HG02678 (cell line): ENCODE measurements at regions not wholly inside any gene's neighbourhood (a gene's known extent, or its start where the extent isn't known, plus 50 kb on each side); places are given as distances from the start of the nearest gene placed in this dataset.
"Not testable (repeated sequence)": the region's sequence is repeated elsewhere in the genome, so short reads cannot be mapped to it uniquely, and the experiment has no call there.

Experiments
- ATAC-seq: cut with Tn5 transposase; IDR thresholded peaks from one replicate; pipeline ENCODE4 v1.9.1; 2021; ENCODE audit warnings: mild to moderate bottlenecking, moderate library complexity; ENCODE audit not compliant: unreplicated experiment

DNA sequence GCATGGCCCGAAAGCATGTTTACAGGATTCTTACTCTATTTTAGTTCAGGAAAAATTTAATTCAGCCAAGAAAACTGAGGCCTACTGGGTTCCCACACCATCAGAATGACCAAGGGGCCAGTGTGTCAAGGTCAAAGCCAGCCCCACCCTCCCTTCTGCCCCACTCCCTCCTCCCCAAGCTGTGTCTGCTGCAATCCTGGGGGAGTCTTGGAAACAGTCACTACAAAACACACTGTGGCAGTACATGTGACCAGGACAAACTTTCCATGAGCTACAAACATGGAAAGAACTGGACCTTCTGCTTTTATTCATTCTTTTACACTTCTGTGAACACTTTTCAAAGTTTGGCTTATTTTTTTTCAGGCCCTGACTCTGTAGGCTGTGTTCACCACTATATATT, 1228.8 kb upstream of the TMEM132C start:
- ATAC-seq: no peak

DNA sequence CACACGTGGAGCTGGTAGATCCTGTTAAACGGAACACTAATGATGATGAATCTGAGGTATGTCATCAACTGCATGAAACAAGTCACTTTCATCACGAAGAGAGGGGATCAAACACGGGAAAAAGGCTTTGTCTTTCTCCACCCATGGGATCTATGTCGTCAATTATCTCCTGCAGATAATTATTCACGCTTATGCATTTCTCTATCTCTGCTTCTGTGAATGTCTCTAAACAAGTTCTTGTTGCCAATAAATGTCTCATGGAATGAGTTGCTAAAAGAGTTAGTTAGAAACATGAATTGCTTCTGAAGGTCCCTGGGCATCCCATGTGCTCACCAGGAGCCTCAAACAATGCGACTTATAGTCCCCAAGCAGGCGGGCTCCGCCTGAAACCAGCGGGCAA, 1228.2 kb upstream of the TMEM132C start:
- ATAC-seq: no peak

DNA sequence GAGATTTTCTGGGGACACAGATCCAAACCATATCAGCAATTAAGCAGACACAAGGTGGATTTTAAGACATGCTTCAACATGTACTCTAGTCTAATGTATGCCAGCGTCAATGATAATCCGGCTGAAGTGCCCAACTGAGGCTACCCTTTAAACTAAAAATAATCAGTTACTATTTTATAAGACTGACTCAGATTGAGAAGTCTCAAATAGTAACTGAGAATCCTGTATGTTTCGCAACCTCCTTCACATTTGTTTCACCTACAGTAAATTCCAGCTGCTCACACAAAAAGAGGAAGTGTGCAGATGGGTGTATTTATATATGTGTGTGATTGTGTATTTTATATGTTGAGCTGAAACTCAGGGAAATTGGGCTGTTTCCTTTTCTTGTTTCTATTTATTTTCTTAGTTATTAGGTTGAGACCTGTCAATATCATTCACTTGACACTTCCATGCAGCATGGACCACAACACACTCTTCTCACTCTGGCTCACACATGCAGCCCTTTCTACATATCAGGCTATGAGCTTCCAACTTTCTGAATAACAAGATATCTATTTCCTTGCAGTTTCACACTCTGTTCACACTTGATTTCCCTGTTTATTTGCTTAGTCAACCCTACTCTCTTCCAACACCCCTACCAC, 1224.9 kb upstream of the TMEM132C start:
- peak; percentile 96 for ATAC-seq

DNA sequence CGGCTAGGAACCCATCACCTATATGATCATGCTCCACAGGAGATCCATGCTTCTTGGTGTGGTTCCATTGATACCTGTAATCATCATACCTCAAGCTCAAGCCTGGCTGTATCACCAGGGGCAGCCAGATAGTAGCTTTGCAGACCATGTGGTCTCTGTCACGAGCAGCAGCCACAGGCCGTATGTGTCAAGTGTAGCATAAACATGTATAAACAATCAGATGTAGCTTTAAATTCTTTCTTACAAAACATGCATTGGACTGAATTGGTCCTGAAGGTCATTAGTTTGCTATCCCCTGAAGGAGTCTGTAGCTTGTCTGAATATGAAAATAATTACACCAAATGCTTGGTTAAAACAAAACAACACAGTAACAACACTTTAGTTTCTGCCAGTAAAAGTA, 1223.2 kb upstream of the TMEM132C start:
- ATAC-seq: no peak

DNA sequence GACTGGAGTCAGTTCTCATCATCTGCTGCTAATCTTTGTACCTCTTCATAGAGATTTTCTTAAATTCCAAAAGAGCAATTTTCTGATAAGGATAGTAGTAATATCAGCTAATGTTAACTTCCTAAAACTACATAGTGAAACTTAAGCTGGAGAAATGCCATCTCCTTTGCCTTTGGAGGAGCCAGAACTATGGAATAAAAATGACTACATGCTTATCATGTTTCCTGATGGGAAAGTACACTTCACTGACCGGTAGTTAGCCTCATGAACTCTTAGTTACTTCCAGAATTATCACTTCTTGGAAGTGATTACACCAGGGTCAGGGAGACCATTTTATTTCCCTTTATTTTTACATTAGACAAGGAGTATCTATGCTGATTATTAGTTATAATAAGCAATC, 1222.1 kb upstream of the TMEM132C start:
- no peak for ATAC-seq

DNA sequence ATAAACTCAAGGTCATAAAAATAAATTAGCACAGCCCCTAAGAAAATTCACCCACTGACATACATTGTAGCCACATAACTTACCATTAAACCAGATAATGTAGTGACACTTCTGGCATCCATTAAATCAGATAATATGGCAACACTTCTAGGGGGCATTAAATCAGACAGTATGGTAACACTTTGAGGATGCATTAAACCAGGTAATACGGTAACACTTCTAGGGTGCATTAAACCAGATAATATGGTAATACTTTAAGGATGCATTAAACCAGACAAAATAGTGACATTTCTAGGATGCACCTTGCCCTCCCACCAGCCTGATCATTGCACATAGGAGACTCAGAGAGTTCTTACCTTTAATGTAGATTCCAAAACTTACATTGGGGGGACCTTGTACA, 1220.5 kb upstream of the TMEM132C start:
- no peak for ATAC-seq

DNA sequence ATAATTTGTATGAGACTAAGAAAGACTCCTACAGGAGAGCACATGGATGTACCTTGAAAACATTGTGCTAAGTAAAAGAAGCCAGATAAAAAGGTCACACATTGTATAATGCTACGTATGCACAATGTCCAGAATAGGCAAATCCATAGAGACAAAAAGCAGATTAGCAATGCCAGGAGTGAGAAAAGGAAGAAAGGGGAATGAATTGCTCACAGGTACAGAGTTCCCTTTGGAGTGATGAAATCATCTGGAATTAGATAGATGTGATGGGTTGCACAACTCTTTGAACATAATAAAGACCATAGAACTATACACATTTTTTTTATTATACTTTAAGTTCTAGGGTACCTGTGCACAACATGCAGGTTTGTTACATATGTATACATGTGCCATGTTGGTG, 1218.9 kb upstream of the TMEM132C start:
- ATAC-seq: no peak

DNA sequence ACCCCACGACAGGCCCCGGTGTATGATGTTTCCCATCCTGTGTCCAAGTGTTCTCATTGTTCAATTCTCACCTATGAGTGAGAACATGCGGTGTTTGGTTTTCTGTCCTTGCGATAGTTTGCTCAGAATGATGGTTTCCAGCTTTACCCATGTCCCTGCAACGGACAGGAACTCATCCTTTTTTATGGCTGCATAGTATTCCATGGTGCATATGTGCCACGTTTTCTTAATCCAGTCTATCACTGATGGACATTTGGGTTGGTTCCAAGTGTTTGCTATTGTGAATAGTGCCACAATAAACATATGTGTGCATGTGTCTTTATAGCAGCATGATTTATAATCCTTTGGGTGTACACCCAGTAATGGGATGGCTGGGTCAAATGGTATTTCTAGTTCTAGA, 1218.4 kb upstream of the TMEM132C start:
- not testable (repeated sequence) for ATAC-seq

DNA sequence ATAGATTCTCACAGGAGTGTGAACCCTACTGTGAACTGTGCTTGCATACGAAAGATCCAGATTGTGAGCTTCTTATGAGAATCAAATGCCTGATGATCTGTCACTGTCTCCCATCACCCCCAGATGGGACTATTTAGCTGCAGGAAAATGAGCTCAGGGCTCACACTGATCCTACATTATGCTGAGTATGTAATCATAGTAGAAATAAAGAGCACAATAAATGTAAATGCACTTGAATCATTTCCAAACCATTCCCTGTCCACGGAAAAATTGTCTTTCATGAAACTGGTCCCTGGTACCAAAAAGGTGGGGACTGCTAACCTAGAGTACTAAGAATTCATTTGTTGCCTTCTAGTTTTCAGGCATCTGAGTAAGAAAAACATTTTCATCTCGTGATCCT, 1215.8 kb upstream of the TMEM132C start:
- no peak for ATAC-seq

DNA sequence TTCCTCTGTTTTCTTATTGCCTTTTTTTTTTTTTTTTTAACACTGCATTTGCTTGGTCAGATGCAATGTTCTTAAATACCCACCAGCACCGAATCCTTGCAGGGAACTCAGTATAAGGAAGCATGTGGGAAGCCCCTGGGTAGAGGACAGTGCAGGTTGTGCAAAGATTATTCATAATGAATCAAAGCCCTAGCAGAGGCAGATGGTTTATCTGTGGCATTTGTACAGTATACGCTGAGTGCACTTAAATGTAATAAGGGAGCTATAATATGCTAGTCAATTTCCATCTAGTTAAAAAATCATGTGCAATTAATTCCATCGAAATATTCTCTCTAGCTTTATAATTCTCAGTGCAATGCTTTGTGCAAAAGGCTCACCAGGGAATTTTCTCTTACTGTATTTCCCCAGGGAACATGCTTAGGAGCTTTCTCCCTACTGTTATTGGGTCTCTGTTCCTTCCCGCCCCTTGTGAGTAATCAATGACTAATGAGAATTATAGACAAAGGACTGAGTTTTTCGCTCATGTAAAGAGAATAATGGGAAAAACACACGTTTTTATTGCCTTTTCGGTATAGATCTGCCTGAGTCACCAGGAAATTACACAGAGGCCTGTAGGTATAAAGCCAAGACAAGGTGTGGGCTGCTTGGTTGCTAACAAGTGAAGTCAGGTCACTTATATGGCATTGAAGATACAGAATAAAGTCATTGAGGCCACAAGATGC, 1214.3 kb upstream of the TMEM132C start:
- ATAC-seq: no peak

DNA sequence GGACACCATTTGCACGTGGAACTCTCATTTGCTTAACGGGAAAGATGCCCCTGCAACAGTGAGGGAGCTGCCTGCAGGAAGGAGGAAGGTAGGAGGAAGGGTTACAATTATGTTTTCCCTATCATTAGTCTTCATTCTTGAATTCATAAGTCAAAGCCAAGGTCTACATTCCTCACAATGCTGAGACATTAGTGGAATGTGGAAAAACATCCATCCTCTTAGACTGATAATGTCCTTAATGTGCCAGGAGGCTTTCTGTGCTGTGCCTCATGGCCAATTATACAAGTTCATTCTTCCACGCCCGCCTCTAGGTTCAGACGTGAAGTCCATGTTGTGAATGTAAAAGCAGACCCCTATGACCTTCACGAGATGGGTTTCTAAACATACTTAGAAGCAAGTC, 1212.4 kb upstream of the TMEM132C start:
- no peak for ATAC-seq

DNA sequence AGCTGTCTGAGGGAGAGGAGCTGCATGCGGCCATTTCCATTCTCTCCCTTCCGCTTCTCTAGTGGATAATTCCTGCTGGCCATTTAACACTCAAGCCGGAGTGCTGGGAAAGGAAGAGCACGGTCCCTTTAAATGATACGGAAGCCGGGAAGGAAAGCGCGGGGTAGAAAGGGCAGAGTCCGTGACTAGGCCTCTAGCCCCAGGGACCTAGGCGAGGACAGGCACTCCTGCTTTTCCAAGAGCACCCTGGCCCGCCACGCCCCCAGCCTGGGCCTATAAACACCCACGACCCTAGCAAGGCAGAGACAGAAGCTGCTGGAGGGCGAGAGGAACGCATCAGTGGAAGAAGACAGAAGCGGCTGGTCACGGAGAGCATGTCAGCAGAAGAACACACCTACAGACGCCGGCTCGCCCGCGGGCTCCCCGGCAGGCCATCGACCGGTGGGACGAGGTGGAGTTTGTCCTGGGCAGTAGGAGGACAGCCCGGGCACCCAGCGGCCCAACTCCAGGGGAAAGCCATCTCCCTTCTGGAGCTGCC, 1206.6 kb upstream of the TMEM132C start:
- ATAC-seq: no peak

DNA sequence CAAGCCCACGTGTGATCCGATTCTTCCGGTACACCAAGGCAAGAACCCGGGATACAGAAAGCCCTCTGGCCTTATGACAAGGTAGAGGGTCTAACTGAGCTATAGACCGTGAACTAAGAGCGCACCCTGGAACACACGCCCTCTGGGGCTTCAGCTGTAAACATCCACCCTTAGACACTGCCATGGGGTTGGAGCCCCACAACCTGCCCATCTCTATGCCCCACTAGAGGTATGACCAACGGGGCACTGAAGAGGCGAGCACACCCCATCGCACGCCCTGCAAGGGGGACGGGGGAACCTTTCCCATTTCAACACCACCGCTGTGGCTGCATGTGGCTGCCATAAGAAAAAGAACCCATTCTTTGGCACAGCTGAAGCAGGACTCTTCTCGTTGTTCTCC, 1206.0 kb upstream of the TMEM132C start:
- no peak for ATAC-seq

DNA sequence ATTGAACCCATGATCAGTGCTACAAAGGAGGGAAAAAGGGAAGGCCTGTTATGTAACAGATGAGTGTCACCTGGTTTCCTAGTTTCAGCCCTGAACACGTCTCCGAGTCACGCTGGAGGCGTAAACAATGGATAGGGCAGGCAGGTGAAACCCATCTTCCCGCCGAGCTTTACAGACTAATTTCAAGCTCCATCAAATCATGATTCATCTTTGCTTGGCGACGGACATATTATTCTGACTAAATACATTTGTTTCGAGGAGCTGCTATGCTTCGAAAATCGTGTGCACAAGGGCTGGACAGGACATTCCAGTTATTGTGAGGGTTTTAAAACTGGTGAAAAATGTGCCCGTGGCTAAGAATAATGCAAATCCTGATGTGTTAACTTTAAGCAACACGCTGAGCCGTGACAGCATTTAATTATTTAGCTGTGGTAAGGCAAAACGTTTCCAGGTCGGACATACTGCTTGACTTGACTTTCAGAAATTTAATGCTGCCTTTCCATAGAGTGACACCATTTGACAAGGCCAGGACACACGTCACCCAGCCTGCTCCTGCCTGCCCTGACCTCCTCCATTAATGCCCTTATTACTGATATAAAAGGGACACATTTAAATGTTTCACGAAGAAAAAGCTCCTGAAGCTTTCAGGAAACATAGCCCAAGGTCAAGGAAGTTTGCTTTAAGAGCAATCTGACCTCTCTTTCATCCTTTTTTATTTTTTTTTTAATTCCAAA, 1203.5 kb upstream of the TMEM132C start:
- no peak for ATAC-seq

DNA sequence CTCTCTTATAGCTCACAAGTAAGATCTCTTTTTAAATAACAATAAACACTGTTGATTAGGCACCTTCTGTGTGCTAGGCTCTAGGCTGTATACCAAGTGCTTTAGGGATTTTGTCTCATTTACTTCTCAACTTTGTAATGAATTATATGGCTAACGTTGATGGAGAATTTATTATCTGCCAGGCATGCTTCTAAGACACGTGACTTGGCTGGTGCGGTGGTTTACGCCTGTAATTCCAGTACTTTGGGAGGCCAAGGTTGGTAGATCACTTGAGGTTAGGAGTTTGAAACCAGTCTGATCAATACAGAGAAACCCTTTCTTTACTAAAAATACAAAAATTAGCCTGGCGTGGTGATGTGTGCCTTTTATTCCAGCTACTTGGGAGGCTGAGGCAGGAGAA, 1202.8 kb upstream of the TMEM132C start:
- ATAC-seq: no peak

DNA sequence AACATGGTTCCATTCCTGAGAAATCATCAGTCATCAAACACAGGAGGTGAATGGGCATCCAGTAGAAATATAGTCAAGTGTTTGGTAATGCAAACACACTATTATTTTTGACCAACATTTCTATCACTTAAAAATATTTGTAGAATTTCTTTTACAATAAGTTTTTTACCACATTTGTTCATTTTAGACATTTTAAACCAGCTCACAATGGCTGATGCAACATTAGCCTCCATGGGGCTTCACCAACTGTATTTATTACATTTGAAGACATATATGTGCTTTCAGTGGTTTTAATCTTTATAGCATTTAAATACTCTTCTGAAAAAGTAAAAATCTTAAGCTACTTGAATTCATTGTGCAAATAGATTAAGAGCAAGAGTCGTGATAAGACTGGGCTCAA, 1201.4 kb upstream of the TMEM132C start:
- ATAC-seq: no peak

DNA sequence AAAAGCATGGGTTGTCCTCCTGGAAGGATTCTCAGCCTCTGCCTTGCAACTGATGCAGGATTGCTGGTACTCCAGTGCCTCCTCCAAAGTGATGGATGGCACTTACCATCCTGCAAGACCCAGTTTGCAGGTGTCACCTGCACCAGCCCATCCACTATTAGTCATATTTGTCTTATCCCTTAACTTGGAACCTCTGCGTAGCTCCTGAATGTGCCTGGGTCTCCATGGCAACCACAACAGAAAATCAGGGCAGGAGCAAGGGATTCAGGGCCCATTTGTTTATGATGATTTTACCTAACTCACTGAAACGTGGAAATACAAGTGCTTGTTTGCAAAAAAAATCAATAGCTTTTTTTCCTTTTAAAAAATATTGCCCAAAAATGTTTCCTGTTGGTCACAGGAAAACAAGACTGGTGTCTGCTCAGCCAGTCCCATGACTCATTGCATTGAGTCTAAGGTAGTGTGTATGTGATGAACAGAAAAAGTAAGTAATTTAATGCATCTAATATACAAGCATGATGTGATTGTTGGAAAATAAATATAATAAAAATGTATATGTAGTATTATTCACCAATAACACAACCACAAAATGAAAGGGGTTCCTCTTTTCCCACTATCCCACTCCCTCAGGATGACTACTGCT, 1196.3 kb upstream of the TMEM132C start:
- no peak for ATAC-seq

DNA sequence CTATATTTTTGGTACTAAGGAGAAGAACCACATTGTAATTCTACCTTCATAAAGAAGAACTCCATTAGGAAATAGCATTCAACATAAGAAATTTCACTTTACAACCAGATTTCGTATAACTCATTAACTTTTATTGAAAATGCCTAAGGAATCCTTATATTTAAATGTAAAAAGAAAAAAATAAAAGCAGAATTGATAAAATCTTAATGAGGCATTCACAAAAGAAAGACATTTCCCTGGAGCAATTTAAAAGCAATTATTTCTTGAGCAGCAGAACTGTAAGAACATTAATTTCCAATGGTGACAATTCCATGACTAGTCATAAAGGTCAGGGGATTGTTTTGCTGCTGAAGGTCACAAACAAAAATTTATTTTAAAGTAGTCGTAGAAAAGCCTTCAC, 1192.8 kb upstream of the TMEM132C start:
- no peak for ATAC-seq

DNA sequence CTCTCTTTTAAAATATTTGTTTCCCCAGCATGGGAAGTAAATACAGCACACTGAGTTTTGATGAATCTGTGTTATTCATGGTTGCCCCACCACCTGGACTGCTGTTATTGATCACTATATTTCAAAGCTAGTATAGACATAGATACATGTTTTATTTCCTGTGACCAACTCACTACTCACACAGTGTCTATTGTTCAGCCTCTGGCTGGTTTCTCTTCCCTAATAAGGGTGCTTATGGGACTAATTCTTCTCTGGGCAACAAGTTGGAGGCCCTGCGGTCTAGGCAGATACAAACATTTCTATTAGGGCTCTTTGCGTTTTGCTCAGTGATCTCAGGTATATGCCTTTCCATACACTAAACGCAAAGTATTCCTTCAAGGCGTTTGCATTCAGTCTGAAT, 1191.0 kb upstream of the TMEM132C start:
- no peak for ATAC-seq

DNA sequence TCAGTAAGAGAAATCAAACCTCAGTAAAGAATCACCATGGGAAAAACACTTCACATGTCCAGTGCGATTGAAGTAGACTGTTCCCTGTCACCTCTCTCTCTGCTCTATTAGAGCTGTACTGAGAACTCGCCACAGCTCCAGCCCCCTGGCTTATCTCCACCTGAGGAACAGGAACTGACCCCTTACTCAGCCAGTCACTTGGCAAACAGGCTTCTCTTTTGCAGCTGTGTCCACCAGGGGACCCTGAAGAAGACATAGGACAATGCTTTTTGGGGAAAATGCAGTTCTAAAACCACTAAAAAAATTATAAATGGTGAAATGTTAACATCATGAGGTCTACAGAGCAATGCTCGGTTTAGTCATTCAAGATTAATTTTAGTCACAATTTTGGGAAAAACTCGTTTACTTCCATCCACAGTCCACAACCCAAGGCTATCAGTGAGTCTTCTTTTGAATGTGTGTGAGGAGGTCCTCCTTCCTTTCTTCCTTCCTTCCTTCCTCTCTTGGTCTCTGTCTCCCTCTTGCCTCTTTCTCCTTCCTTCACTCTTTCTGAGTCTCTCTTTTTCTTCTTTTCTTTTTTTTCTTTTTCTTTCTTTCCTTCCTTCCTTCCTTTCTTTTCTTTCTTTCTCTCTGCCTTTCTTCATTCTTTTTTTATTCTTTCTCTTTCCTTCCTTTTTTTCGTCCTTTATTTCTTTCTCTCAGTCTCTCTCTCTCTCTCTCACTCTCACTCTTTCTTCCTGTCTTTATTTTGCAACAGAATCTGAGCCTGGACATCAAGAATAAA, 1189.5 kb upstream of the TMEM132C start:
- no peak for ATAC-seq
